Gastroesophageal sphincter (tissue), 3 donors: ENCODE measurements at regions not wholly inside any gene's neighbourhood (a gene's known extent, or its start where the extent isn't known, plus 50 kb on each side); places are given as distances from the start of the nearest gene placed in this dataset.

Experiments used
- EP300 ChIP-seq: sonication (generic); formaldehyde crosslinking; IDR thresholded peaks from one replicate; pipeline ENCODE4 v1.6.1; 2017; ENCODE audit warnings: antibody characterized with exemption, mild to moderate bottlenecking
- POLR2A ChIP-seq, 2 donors: fragments of 450-650 bp; IDR thresholded peaks; one replicate each; pipeline ENCODE4 v1.6.1; 2017; ENCODE audit warnings: antibody characterized with exemption in 2 of 2, mild to moderate bottlenecking in 2 of 2, moderate library complexity in 1 of 2
- POLR2AphosphoS5 ChIP-seq: sonication (generic); formaldehyde crosslinking; IDR thresholded peaks from one replicate; pipeline ENCODE4 v1.6.1; 2017; ENCODE audit warnings: antibody characterized with exemption
- TF ChIP-seq, protein P1 (sequence below), 4 experiments: fragments of 200-600 bp in 2 of 4; fragments of 450-650 bp in 2 of 4; sonication (generic) in 1 of 4; IDR thresholded peaks; one replicate each; pipeline ENCODE4 v1.5.1; 2017 to 2019; ENCODE audit warnings: antibody characterized with exemption in 4 of 4, mild to moderate bottlenecking in 2 of 4, moderate library complexity in 2 of 4

DNA sequence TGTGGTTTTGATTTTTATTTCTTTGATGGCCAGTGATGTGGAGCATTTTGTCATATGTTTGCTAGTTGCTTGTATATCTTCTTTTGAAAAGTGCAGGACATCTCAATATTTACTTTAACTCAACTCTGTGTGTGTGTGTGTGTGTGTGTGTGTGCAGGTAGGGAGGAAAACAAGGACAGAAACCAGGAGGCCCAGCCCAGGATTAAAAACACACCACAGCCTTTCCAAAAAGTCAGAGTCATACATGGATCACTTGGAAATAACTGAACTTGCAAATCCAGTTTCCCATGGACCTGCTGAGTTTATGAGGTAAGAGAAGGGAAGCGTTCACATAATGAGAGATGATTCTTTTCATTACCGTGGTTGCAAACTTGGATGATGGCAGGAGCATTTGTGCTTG, 189.9 kb upstream of the LYZL1 start:
- TF ChIP-seq POLR2A (IDR thresholded peaks at IDR 0.05) = no peak
- TF ChIP-seq, protein P1, sequence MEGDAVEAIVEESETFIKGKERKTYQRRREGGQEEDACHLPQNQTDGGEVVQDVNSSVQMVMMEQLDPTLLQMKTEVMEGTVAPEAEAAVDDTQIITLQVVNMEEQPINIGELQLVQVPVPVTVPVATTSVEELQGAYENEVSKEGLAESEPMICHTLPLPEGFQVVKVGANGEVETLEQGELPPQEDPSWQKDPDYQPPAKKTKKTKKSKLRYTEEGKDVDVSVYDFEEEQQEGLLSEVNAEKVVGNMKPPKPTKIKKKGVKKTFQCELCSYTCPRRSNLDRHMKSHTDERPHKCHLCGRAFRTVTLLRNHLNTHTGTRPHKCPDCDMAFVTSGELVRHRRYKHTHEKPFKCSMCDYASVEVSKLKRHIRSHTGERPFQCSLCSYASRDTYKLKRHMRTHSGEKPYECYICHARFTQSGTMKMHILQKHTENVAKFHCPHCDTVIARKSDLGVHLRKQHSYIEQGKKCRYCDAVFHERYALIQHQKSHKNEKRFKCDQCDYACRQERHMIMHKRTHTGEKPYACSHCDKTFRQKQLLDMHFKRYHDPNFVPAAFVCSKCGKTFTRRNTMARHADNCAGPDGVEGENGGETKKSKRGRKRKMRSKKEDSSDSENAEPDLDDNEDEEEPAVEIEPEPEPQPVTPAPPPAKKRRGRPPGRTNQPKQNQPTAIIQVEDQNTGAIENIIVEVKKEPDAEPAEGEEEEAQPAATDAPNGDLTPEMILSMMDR (IDR thresholded peaks at IDR 0.05) = no peak
- TF ChIP-seq POLR2AphosphoS5 = no peak
- TF ChIP-seq EP300 = no peak
